Cardiac muscle cell (in vitro differentiated cells and primary cell): ENCODE measurements at regions not wholly inside any gene's neighbourhood (a gene's known extent, or its start where the extent isn't known, plus 50 kb on each side); places are given as distances from the start of the nearest gene placed in this dataset.

Experiments used
- DNase-seq, 2 donors: peaks; one replicate each; pipeline versions ENCODE4 v3.0.0 to v3.0.0-alpha.2; 2010 to 2017; ENCODE audit warnings: low read depth in 1 of 2, low spot score in 1 of 2
- H3K27ac ChIP-seq: fragments of 200-600 bp; sonication (generic); 2 replicates; pipeline ENCODE4 v1.5.1; 2016
- H3K27me3 ChIP-seq: fragments of 200-600 bp; sonication (generic); 2 replicates; pipeline ENCODE4 v1.6.0; 2016; ENCODE audit warnings: control low read depth
- H3K36me3 ChIP-seq: fragments of 200-600 bp; sonication (generic); 2 replicates; pipeline ENCODE4 v1.5.1; 2016; ENCODE audit warnings: control low read depth
- H3K4me1 ChIP-seq: fragments of 200-600 bp; sonication (generic); 2 replicates; pipeline ENCODE4 v1.8.1; 2017; ENCODE audit warnings: low read depth, mild to moderate bottlenecking, mixed run types
- H3K4me3 ChIP-seq: fragments of 200-600 bp; sonication (generic); 2 replicates; pipeline ENCODE4 v1.5.1; 2016; ENCODE audit warnings: mild to moderate bottlenecking
- H3K9me3 ChIP-seq: fragments of 200-600 bp; sonication (generic); 2 replicates; pipeline ENCODE4 v1.5.1; 2017; ENCODE audit warnings: low read depth, mild to moderate bottlenecking, control low read depth
- CTCF ChIP-seq: IDR thresholded peaks from 2 replicates; pipeline ENCODE4 v1.5.1; 2012; ENCODE audit warnings: low read depth, mild to moderate bottlenecking, low read length

GRCh38 chr4:157994863-157995262, 178.0 kb downstream of the GASK1B start:
- H3K4me1 ChIP-seq: no peaks in the 10 kb centered on the region
- peak in 1 of 2 donors; percentile 42 for DNase-seq
- H3K36me3 ChIP-seq: no peaks in the 10 kb centered on the region
- H3K9me3 ChIP-seq: no peaks in the 10 kb centered on the region
- H3K27ac ChIP-seq: no peak overlapping the region
- TF ChIP-seq CTCF: no peak
- no peak overlapping the region for H3K4me3 ChIP-seq
- no peaks in the 10 kb centered on the region for H3K27me3 ChIP-seq

- Histone ChIP-seq H3K27me3 (no peaks in the 10 kb centered on the region), H3K27ac (no peak overlapping the region), H3K4me1 (no peaks in the 10 kb centered on the region), H3K9me3 (no peaks in the 10 kb centered on the region), H3K4me3 (no peak overlapping the region), H3K36me3 (no peaks in the 10 kb centered on the region)
- TF ChIP-seq CTCF: no peak
- no peak for DNase-seq
These were observed 179.6 kb downstream of the GASK1B start for GRCh38 chr4:157992948-157993839.

GRCh38 chr4:157992038-157992705, 180.7 kb downstream of the GASK1B start:
- no peaks in the 10 kb centered on the region for H3K4me1 ChIP-seq
- DNase-seq: peak; percentile 70 to 92
- no peak overlapping the region for H3K4me3 ChIP-seq
- H3K27me3 ChIP-seq: no peaks in the 10 kb centered on the region
- no peaks in the 10 kb centered on the region for H3K36me3 ChIP-seq
- no peaks in the 10 kb centered on the region for H3K9me3 ChIP-seq
- H3K27ac ChIP-seq: no peak overlapping the region
- TF ChIP-seq CTCF: peak; percentile 51

- no peak overlapping the region for H3K4me3 ChIP-seq
- no peak overlapping the region for H3K27ac ChIP-seq
- H3K27me3 ChIP-seq: no peaks in the 10 kb centered on the region
- no peak for TF ChIP-seq CTCF
- H3K36me3 ChIP-seq: no peaks in the 10 kb centered on the region
- H3K4me1 ChIP-seq: no peaks in the 10 kb centered on the region
- no peak for DNase-seq
- no peaks in the 10 kb centered on the region for H3K9me3 ChIP-seq
These were observed 184.2 kb downstream of the GASK1B start for GRCh38 chr4:157988641-157989040.

GRCh38 chr4:157984285-157984911, 188.4 kb downstream of the GASK1B start:
- H3K27me3 ChIP-seq: no peaks in the 10 kb centered on the region
- DNase-seq: no peak
- no peaks in the 10 kb centered on the region for H3K4me1 ChIP-seq
- no peaks in the 10 kb centered on the region for H3K9me3 ChIP-seq
- H3K4me3 ChIP-seq: no peak overlapping the region
- no peaks in the 10 kb centered on the region for H3K36me3 ChIP-seq
- no peak for TF ChIP-seq CTCF
- H3K27ac ChIP-seq: no peak overlapping the region
